ENCODE measurements at regions not wholly inside any gene's neighbourhood (a gene's known extent, or its start where the extent isn't known, plus 50 kb on each side); places are given as distances from the start of the nearest gene placed in this dataset.
"Not testable (repeated sequence)": the region's sequence is repeated elsewhere in the genome, so short reads cannot be mapped to it uniquely, and the experiment has no call there.

DNA sequence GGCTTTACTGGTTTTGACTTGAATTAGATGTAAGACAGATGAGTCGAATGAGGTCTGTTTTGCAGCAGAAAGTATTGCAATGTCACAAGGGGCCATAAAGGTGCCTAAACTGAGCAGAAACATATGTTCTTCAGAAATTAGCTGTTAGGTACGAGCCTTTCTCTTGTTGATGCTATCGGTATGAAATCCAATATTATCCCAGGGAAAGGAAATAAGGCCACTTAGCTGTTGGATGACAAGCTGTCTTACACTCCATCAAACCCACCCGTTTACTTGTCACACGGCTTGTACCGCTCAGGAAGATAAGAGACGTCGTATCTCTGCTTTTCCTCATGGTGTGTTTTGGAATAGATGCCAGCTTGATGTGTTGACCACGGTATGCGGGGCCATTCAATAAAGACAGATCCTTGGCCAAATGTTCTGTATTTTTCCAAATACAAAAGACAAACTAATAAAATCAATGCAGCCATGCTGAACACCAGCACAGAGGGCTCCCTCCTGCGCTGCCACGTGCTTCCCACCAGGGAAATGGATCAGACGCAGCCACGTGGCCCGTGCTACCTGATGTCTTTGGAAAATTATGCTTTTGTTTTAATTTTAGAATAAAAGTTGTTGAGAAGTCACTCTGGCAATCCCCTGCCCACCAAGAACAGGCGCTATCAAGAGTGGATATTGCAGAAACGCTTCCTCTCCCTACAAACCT is 255.9 kb upstream of the SULF2 start:
- TF ChIP-seq, protein P1, sequence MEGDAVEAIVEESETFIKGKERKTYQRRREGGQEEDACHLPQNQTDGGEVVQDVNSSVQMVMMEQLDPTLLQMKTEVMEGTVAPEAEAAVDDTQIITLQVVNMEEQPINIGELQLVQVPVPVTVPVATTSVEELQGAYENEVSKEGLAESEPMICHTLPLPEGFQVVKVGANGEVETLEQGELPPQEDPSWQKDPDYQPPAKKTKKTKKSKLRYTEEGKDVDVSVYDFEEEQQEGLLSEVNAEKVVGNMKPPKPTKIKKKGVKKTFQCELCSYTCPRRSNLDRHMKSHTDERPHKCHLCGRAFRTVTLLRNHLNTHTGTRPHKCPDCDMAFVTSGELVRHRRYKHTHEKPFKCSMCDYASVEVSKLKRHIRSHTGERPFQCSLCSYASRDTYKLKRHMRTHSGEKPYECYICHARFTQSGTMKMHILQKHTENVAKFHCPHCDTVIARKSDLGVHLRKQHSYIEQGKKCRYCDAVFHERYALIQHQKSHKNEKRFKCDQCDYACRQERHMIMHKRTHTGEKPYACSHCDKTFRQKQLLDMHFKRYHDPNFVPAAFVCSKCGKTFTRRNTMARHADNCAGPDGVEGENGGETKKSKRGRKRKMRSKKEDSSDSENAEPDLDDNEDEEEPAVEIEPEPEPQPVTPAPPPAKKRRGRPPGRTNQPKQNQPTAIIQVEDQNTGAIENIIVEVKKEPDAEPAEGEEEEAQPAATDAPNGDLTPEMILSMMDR (conservative IDR thresholded peaks at IDR 0.05), result no peak
- H3K27ac ChIP-seq, result no peak overlapping the region

DNA sequence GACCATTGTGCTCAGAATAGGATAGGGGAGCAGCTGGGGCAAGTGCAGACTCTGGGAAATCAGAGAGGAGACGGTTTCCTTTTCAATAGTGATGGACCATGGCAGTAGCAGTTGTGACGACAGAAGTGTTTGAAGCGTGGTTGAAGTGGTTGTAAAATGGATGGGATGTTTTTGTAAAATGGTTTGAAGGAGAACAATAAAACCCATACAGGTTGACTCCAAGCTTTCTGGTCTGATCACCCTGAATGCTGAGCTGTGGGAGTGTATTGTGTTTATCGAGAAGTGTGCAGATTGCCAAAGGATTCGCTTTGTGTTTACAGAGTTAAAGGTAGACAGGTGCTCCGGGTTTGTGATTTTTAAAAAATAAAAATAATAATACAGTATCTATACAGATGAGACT is 255.2 kb upstream of the SULF2 start:
- no peak overlapping the region for H3K27ac ChIP-seq
- TF ChIP-seq, protein P1 (conservative IDR thresholded peaks at IDR 0.05), result no peak
- no peak for TF ChIP-seq ZFX (IDR thresholded peaks at IDR 0.05)

DNA sequence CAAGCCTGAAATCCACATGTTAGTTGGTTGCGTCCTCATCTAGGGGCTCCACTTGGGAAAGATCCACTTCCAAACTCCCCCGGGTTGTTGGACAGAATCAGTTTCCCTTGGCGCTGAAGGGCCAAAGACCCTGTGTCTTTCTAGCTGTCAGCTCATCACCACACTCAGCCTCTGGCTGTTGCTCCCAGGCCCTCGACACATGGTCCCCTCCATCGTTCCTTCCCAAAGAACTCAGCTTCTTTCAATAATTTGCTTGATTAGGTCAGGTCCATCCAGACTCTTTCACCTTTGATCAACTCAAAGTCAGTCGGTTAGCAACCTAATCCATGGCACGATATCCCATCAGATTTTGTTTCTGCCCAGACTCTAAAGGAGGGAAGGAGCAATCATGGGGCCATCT is 254.8 kb upstream of the SULF2 start:
- TF ChIP-seq ZFX (IDR thresholded peaks at IDR 0.05), result no peak
- TF ChIP-seq, protein P1 (conservative IDR thresholded peaks at IDR 0.05), result no peak
- H3K27ac ChIP-seq, result no peak overlapping the region

DNA sequence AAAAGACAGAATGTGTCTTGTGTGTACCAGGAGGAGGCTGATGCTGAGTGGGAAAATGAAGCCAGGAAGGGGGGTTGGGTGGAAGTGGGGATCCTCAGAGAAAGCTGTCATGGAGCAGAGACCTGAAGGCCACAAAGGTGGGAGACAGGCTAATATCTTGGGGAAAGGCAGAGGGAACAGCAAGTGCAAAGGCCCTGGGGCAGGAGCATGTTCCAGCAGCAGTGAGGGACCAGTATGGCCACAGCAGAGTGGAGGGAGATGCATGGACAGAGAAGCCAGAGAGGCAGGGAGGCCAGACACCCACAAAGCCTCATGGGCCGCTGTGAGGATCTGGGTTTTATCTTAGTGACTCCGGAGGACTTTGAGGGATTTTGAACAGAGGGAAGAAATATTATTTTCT is 254.2 kb upstream of the SULF2 start:
- H3K27ac ChIP-seq, result no peak overlapping the region
- TF ChIP-seq, protein P1 (conservative IDR thresholded peaks at IDR 0.05), result no peak

DNA sequence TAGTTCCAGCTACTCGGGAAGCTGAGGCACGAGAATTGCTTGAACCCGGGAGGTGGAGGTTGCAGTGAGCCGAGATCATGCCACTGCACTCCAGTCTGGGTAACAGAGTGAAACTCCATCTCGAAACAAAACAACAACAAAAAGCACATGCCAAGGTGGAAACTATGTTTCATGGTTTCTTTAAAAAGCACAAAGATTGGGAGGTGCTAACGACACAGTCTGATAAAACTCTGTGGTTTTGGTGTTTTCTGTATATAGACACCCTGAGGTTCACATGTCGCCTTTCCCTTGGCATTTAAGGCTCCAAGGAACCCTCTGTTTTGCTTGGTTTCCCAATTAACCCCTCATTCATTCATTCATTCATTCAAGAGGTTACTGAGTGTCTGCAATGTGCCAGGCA is 253.4 kb upstream of the SULF2 start:
- H3K27ac ChIP-seq, result no peak overlapping the region
- TF ChIP-seq ZFX (IDR thresholded peaks at IDR 0.05), result no peak
- TF ChIP-seq, protein P1 (conservative IDR thresholded peaks at IDR 0.05), result no peak

DNA sequence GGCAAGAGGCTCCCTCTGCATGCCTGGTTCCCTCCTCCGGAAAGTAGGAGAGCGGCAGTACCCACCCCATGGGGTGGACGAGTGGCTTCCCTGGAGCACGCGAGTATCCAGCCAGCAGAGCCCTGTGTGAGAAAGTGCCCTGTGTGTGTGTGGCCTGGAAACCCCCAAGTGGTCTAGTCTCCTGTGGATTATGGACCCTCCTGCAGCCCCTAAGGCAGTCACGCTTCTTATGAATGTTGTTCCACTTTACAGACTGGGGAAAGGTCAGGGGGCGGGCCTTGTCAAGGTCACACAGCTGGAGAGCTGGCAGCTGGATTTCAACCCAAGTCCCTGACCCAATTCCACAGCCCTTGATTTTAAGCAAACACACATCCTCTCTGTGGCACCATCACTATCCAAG is 252.5 kb upstream of the SULF2 start:
- not testable (repeated sequence) for H3K27ac ChIP-seq

DNA sequence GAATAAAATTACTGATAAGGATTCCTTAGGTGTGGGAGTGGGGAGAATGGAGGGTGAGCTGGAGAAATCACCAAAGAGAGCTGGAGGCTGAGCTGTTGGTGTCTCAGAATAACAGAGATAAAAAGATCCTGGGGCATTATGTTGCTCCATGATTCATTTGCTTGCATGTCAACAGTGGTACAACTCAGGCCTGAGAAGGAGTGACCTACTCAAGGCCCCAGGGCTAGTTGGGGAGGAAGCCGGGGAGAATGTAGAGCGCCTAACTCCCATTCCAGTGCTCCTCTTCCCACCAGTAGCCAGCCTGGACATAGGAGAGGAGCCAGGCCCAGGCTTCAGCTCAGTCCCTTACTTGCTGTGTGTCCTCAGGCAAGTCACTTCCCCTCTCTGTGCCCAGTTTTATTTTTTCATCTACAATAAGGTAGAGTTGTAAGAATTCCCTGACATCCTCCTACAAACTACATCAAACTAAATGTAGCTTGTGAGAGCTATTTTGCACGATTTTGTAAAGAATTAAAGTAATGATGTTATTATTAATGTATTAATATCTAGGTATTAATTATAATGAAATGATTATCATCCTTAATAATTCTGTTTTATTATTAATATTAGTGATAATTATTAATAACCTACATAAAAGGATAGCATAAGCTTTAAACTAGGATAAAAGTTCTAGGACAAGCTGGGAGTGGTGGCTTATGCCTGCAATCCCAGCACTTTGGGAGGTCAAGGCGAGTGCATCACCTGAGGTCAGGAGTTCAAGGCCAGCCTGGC is 250.9 kb upstream of the SULF2 start:
- H3K27ac ChIP-seq, result no peak overlapping the region
- TF ChIP-seq ZFX (IDR thresholded peaks at IDR 0.05), result no peak
- TF ChIP-seq, protein P1 (conservative IDR thresholded peaks at IDR 0.05), result no peak

DNA sequence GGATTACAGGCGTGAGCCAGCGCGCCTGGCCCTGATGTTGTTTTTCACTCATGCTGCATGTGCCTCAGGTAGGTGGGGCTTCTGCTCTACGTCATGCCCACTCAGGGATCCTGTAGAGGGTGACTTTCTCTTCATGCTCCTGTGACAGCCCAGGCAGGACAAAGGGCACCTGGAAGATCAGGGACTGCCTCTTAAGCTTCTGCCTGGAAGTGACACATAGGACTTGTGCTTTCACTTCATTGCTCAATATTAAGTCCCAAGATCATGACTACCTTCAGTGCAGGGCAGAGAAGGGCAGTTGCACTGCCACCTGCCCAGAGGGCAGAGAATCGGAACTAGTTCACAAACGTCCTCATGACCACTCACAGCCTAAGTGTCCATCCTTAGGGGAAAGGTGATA is 249.5 kb upstream of the SULF2 start:
- H3K27ac ChIP-seq, result no peak overlapping the region
- TF ChIP-seq, protein P1 (conservative IDR thresholded peaks at IDR 0.05), result no peak
- TF ChIP-seq ZFX (IDR thresholded peaks at IDR 0.05), result no peak

DNA sequence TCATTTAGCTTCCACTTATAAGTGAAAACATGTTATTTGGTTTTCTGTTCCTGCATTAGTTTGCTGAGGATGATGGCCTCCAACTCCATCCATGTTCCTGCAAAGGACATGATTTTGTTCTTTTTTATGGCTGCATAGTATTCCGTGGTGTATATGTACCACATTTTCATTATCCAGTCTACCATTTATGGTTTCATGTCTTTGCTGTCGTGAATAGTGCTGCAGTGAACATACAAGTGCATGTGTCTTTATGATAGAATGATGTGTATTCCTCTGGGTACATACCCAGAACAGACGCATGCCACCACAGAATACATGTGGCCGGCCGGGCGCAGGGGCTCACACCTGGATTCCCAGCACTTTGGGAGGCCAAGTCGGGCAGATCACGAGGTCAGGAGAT is 247.7 kb upstream of the SULF2 start:
- H3K27ac ChIP-seq, result not testable (repeated sequence)

Measured in C4-2B (cell line).